Spinal cord (tissue), 9 donors: ENCODE measurements at regions not wholly inside any gene's neighbourhood (a gene's known extent, or its start where the extent isn't known, plus 50 kb on each side); places are given as distances from the start of the nearest gene placed in this dataset.
A peak's percentile ranks its signal among the peaks of the same experiment; 100 is the strongest.

Experiments used
- DNase-seq, 6 donors: peaks; one replicate each; pipeline versions ENCODE4 v3.0.0 to v3.0.0-alpha.2; 2013 to 2015; ENCODE audit warnings: low spot score in 6 of 6, low read depth in 4 of 6
- H3K27ac ChIP-seq: one replicate; pipeline ENCODE4 v1.5.1; 2013; ENCODE audit warnings: low read depth, low read length, control low read depth
- H3K27me3 ChIP-seq: one replicate; pipeline ENCODE4 v1.6.1; 2013; ENCODE audit warnings: low read length; ENCODE audit not compliant: control insufficient read depth, insufficient read depth
- H3K36me3 ChIP-seq: one replicate; pipeline ENCODE4 v1.6.1; 2013; ENCODE audit warnings: low read length; ENCODE audit not compliant: control insufficient read depth, insufficient read depth
- H3K4me1 ChIP-seq: one replicate; pipeline ENCODE4 v1.6.1; 2013; ENCODE audit warnings: low read length; ENCODE audit not compliant: control insufficient read depth, insufficient read depth
- H3K4me3 ChIP-seq: one replicate; pipeline ENCODE4 v1.5.1; 2013; ENCODE audit warnings: low read depth, low read length, control low read depth
- H3K9me3 ChIP-seq: one replicate; pipeline ENCODE4 v1.6.1; 2013; ENCODE audit warnings: low read length; ENCODE audit not compliant: control insufficient read depth, insufficient read depth
- WGBS: methylation state at CpG from one replicate; pipeline ENCODE4 v1.1.5; 2013; ENCODE audit warnings: missing lambda C conversion rate; ENCODE audit not compliant: insufficient coverage; 5-methylcytosine and 5-hydroxymethylcytosine counted together
- donor health status: healthy.

DNA sequence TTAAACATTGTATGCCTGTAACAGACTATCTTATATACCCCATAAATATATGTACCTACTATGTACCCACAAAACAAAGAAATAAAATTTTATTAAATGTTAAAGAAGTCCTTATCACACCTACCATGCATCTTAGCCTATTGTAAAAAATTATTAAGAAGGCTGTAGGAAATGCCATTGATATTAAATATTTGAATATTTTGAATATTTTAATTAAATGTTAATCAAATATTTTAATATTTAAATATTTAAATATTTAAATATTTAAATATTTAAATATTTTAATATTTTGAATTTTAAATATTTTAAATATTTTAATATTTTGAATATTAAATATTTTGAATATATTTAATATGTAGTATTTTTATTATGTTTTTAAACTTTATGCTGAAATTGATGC, 331.5 kb upstream of the ATP10B start:
- no peak for DNase-seq
- H3K36me3 ChIP-seq: no peaks in the 10 kb centered on the region
- no peaks in the 10 kb centered on the region for H3K9me3 ChIP-seq
- H3K4me1 ChIP-seq: no peaks in the 10 kb centered on the region
- H3K4me3 ChIP-seq: no peak overlapping the region
- no peaks in the 10 kb centered on the region for H3K27me3 ChIP-seq
- H3K27ac ChIP-seq: no peak overlapping the region

GRCh38 chr5:161176221-161176620, 324.2 kb upstream of the ATP10B start:
- no peak overlapping the region for H3K4me3 ChIP-seq
- no peaks in the 10 kb centered on the region for H3K36me3 ChIP-seq
- H3K27me3 ChIP-seq: no peaks in the 10 kb centered on the region
- DNase-seq: no peak
- no peak overlapping the region for H3K27ac ChIP-seq
- H3K9me3 ChIP-seq: no peaks in the 10 kb centered on the region
- no peaks in the 10 kb centered on the region for H3K4me1 ChIP-seq
- 90% methylated on average over 2 of the region's 2 CpGs for WGBS

DNA sequence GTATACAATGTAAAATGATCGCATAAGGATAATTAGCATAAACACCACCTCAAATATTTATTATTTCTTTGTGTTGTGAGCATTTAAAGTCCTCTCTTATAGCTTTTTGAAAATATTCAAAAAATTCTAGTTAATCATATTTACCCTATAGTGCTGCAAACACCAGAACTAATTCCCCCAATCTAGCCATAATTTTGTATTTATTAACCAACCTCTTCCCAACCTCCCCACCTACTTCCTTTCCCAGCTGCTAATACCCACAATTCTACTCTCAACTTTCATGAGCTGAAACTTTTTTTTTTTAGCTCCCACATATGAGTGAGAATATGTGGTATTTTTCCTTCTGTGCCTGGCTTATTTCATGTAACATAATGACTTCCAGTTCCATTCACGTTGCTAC, 317.8 kb upstream of the ATP10B start:
- Histone ChIP-seq H3K36me3 (no peaks in the 10 kb centered on the region), H3K9me3 (no peaks in the 10 kb centered on the region), H3K27me3 (no peaks in the 10 kb centered on the region), H3K4me3 (no peak overlapping the region), H3K4me1 (no peaks in the 10 kb centered on the region), H3K27ac (no peak overlapping the region)
- no peak for DNase-seq
- no CpG with 5 or more reads among the region's 2 CpGs for WGBS

GRCh38 chr5:161167016-161167767, 315.2 kb upstream of the ATP10B start:
- DNase-seq: peak in 2 of 6 donors; percentile 26 to 30
- Histone ChIP-seq H3K27ac (no peak overlapping the region), H3K4me3 (no peak overlapping the region), H3K27me3 (no peaks in the 10 kb centered on the region), H3K36me3 (no peaks in the 10 kb centered on the region), H3K9me3 (no peaks in the 10 kb centered on the region), H3K4me1 (no peaks in the 10 kb centered on the region)
- WGBS: 67% methylated on average over 1 of the region's 6 CpGs

DNA sequence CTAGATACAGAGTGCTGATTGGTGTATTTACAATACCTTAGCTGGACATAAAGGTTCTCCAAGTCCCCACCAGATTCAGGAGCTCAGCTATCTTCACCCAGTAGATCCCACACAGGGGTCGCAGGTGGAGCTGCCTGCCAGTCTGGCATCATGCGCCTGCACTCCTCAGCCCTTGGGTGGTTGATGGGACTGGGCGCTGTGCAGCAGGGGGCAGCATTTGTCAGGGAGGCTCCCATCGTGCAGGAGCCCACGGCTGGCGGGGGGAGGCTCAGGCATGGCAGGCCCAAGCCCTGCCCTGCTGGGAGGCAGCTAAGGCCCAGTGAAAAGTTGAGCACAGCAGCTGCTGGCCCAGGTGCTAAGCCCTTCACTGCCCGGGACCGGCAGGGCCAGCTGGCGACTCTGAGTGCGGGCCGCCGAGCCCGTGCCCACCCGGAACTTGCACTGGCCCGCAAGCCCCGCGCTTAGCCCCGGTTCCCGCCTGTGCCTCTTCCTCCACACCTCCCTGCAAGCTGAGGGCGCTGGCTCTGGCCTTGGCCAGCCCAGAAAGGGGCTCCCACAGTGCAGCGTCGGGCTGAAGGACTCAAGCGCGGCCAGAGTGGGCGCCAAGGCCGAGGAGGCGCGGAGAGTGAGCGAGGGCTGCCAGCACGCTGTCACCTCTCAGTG, 314.1 kb upstream of the ATP10B start:
- Histone ChIP-seq H3K4me3 (no peak overlapping the region), H3K36me3 (no peaks in the 10 kb centered on the region), H3K9me3 (no peaks in the 10 kb centered on the region), H3K27me3 (no peaks in the 10 kb centered on the region), H3K27ac (no peak overlapping the region), H3K4me1 (no peaks in the 10 kb centered on the region)
- DNase-seq: no peak
- 98% methylated on average over 16 of the region's 30 CpGs for WGBS

DNA sequence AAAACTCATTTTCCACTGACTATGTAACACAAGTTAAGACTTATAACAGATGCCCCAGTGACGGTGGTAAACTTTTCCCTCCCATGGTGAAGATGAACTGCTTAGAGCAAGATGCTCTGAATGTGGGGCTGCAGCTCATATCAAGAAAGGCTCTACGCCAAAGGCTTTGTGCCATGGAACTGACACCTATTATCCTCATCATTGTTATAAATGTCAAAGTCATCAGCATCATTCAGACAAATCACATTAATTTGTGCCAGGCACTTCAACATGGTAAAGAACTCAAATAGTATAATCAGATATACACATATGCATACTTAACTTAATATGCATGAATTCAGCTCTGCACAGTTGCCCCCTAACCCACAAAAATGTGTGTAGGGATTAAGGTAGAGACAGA, 305.9 kb upstream of the ATP10B start:
- Histone ChIP-seq H3K36me3 (no peaks in the 10 kb centered on the region), H3K9me3 (no peaks in the 10 kb centered on the region), H3K27me3 (no peaks in the 10 kb centered on the region), H3K4me1 (no peaks in the 10 kb centered on the region), H3K4me3 (no peak overlapping the region), H3K27ac (no peak overlapping the region)
- DNase-seq: no peak
- no CpG with 5 or more reads among the region's 2 CpGs for WGBS

GRCh38 chr5:161155451-161155850, 303.4 kb upstream of the ATP10B start:
- no peaks in the 10 kb centered on the region for H3K27me3 ChIP-seq
- no peaks in the 10 kb centered on the region for H3K9me3 ChIP-seq
- H3K36me3 ChIP-seq: no peaks in the 10 kb centered on the region
- H3K27ac ChIP-seq: no peak overlapping the region
- 100% methylated on average over 1 of the region's 1 CpG for WGBS
- no peaks in the 10 kb centered on the region for H3K4me1 ChIP-seq
- no peak overlapping the region for H3K4me3 ChIP-seq
- DNase-seq: no peak

- no peaks in the 10 kb centered on the region for H3K4me1 ChIP-seq
- H3K27me3 ChIP-seq: no peaks in the 10 kb centered on the region
- 88% methylated on average over 1 of the region's 2 CpGs for WGBS
- no peaks in the 10 kb centered on the region for H3K36me3 ChIP-seq
- no peak overlapping the region for H3K4me3 ChIP-seq
- peak in 1 of 6 donors; percentile 20 for DNase-seq
- no peaks in the 10 kb centered on the region for H3K9me3 ChIP-seq
- H3K27ac ChIP-seq: no peak overlapping the region
Measured at GRCh38 chr5:161152415-161152940, 300.5 kb upstream of the ATP10B start.

DNA sequence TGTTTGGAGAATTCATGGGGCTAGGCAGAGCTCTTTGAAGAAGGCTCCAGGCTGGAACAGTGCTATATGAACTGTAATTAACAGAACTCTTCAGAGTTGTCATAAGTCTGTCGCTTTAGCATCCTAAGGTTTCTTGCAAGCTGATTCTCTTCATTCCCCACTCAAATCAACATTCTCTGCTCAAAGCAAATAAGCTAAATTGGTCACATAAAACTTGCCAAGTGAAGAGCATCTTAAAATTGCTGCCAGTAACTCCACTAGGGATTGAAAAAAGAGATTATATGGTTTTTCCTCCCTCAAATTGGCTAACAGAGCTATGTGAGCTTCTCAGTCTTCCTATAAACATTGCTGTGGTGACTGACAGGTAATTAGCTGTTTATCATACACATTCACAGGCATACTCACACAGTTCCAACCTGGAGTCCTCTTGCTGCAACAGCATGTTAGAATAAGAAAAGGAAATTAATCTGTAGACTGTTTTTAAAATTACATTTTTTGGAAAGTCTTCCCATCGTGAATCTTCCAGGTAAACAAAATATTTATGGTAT, 298.5 kb upstream of the ATP10B start:
- no peak overlapping the region for H3K27ac ChIP-seq
- H3K36me3 ChIP-seq: no peaks in the 10 kb centered on the region
- peak in 2 of 6 donors; percentile 41 to 77 for DNase-seq
- no peaks in the 10 kb centered on the region for H3K9me3 ChIP-seq
- H3K4me1 ChIP-seq: no peaks in the 10 kb centered on the region
- no peaks in the 10 kb centered on the region for H3K27me3 ChIP-seq
- H3K4me3 ChIP-seq: no peak overlapping the region
- no CpG with 5 or more reads among the region's 2 CpGs for WGBS

GRCh38 chr5:161149078-161149477, 297.1 kb upstream of the ATP10B start:
- Histone ChIP-seq H3K27me3 (no peaks in the 10 kb centered on the region), H3K27ac (no peak overlapping the region), H3K4me1 (no peaks in the 10 kb centered on the region), H3K4me3 (no peak overlapping the region), H3K36me3 (no peaks in the 10 kb centered on the region), H3K9me3 (no peaks in the 10 kb centered on the region)
- no peak for DNase-seq
